Stimulated activated CD4-positive, alpha-beta T cell treated with anti-CD3 and anti-CD28 coated beads, Interleukin-2, amount 100 ng/mL, for 4 hours (primary cell): ENCODE measurements at regions not wholly inside any gene's neighbourhood (a gene's known extent, or its start where the extent isn't known, plus 50 kb on each side); places are given as distances from the start of the nearest gene placed in this dataset.

Source experiments
- DNase-seq: peaks from one replicate; pipeline ENCODE4 v3.0.0-alpha.2; 2020; ENCODE audit warnings: low read depth

DNA sequence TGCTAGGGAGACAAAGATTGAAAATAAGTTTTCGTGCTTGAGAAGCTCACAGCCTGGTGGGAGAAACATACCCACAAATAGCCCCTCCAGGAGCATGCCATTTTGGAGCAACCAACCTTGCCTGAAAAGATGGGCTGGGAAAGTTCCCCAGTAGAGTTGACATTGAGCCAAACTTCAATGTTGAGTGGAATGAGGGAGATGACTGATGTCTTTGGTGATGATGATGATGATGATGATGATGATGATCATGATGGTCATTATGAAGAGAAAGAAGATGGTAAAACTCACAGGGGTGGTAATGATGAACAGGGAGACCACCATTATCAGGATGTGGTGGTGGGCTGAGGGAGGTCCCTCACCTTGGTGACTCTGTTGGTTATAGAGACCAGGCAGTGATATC lies 50.1 kb upstream of the ADRA1D start:
- DNase-seq, result no peak
